BJ (cell line): ENCODE measurements at regions not wholly inside any gene's neighbourhood (a gene's known extent, or its start where the extent isn't known, plus 50 kb on each side); places are given as distances from the start of the nearest gene placed in this dataset.

ENCODE experiments used
- CTCF ChIA-PET: fragments of 350-600 bp; formaldehyde crosslinking; extraction: SDS; loops from one replicate; lab custom pipeline; 2021; ENCODE audit warnings: antibody characterized with exemption, inconsistent platforms; lab: Yijun Ruan, JAX
- POLR2A ChIA-PET: fragments of 300-600 bp; sonication (Branson Sonifier 250); formaldehyde crosslinking; extraction: SDS; loops from one replicate; lab custom pipeline; 2021; ENCODE audit warnings: antibody characterized with exemption; lab: Charles Lee
- DNase-seq: peaks from one replicate; pipeline ENCODE4 v3.0.0-alpha.2; 2011; ENCODE audit warnings: low read depth
- H3K27me3 ChIP-seq: 2 replicates; pipeline ENCODE4 v1.6.0; 2011; ENCODE audit warnings: low read length; ENCODE audit not compliant: control insufficient read depth, insufficient read depth
- H3K36me3 ChIP-seq: 2 replicates; pipeline ENCODE4 v1.5.1; 2011; ENCODE audit warnings: low read length; ENCODE audit not compliant: control insufficient read depth, insufficient read depth
- H3K4me3 ChIP-seq: 2 replicates; pipeline ENCODE4 v1.5.1; 2011; ENCODE audit warnings: low read depth, mild to moderate bottlenecking, control low read depth, low read length
- CTCF ChIP-seq: IDR thresholded peaks from 2 replicates; pipeline ENCODE4 v1.5.1; 2011; ENCODE audit warnings: low read depth, mild to moderate bottlenecking, control low read depth, inconsistent platforms, low read length, moderate library complexity; ENCODE audit not compliant: insufficient read depth

GRCh38 chr5:117759849-117760499 is 1185.4 kb upstream of the SEMA6A start:
- Histone ChIP-seq H3K27me3 (no peaks in the 10 kb centered on the region), H3K36me3 (no peaks in the 10 kb centered on the region), H3K4me3 (no peak overlapping the region)
- no peak for TF ChIP-seq CTCF
- no peak for DNase-seq
- POLR2A ChIA-PET = no interaction called here
- CTCF ChIA-PET = no interaction called here

- no peak for TF ChIP-seq CTCF
- ChIA-PET POLR2A (no interaction called here), CTCF (no interaction called here)
- DNase-seq = no peak
- Histone ChIP-seq H3K36me3 (no peaks in the 10 kb centered on the region), H3K4me3 (no peak overlapping the region), H3K27me3 (no peaks in the 10 kb centered on the region)
Measured at GRCh38 chr5:117752403-117752802, 1177.8 kb upstream of the SEMA6A start.

GRCh38 chr5:117748336-117748735 is 1173.7 kb upstream of the SEMA6A start:
- Histone ChIP-seq H3K4me3 (no peak overlapping the region), H3K36me3 (no peaks in the 10 kb centered on the region), H3K27me3 (no peaks in the 10 kb centered on the region)
- ChIA-PET CTCF (no interaction called here), POLR2A (no interaction called here)
- no peak for TF ChIP-seq CTCF
- no peak for DNase-seq

GRCh38 chr5:117743337-117743736 is 1168.7 kb upstream of the SEMA6A start:
- TF ChIP-seq CTCF = no peak
- Histone ChIP-seq H3K27me3 (no peaks in the 10 kb centered on the region), H3K36me3 (no peaks in the 10 kb centered on the region), H3K4me3 (no peak overlapping the region)
- CTCF ChIA-PET = no interaction called here
- DNase-seq = no peak
- POLR2A ChIA-PET = no interaction called here

GRCh38 chr5:117741655-117742206 is 1167.1 kb upstream of the SEMA6A start:
- H3K27me3 ChIP-seq = no peaks in the 10 kb centered on the region
- CTCF ChIA-PET = no interaction called here
- H3K4me3 ChIP-seq = no peak overlapping the region
- H3K36me3 ChIP-seq = no peaks in the 10 kb centered on the region
- DNase-seq = no peak
- no peak for TF ChIP-seq CTCF
- POLR2A ChIA-PET = interaction anchor here (0.7 kb wide), 1 partner anchor 1657 kb away, joined by 3 read pairs; no protein-coding TSS in a partner anchor
